Upper lobe of left lung (tissue), 4 donors: ENCODE measurements at regions not wholly inside any gene's neighbourhood (a gene's known extent, or its start where the extent isn't known, plus 50 kb on each side); places are given as distances from the start of the nearest gene placed in this dataset.

Experiments
- POLR2A ChIP-seq, 4 donors: fragments of 450-650 bp; IDR thresholded peaks; one replicate each; pipeline ENCODE4 v1.5.1; 2016 to 2017; ENCODE audit warnings: antibody characterized with exemption in 4 of 4, mild to moderate bottlenecking in 2 of 4
- POLR2AphosphoS5 ChIP-seq, 2 donors: sonication (generic); formaldehyde crosslinking; IDR thresholded peaks; one replicate each; pipeline ENCODE4 v1.5.1; 2017; ENCODE audit warnings: antibody characterized with exemption in 2 of 2
- TF ChIP-seq, protein P1 (sequence below), 6 experiments: fragments of 450-650 bp in 4 of 6; fragments of 200-600 bp in 2 of 6; sonication (generic) in 2 of 6; IDR thresholded peaks; one replicate each; pipeline ENCODE4 v1.5.1; 2016 to 2019; ENCODE audit warnings: antibody characterized with exemption in 6 of 6

DNA sequence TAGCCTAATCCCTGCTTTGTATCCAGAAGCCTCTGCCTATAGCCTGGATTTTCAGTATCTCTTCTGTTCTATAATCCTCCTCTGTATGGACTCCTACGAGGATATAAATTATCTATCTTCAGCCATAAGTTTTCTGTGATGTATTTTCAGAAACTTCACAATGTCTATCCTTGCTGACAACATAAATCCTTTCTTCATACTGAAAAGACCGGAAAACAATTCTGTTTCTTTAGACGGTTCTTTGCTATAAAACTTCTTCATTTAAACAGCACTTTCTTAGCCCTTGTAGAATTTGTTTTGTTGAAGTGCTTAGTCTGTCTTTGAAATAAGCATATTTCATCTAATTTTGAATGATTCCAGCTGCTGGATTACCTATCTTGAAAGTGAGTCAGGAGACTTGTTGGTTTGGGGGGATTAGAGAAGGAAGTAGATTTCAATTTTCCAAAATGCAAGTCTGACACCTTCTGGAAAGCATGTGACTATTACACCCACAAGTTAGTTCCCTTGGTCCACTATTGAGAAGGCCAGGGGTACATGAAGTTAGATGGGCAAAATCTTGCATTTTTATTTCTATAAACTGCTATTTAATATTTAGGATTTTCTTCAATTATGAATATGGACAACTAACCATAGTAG lies 96.3 kb upstream of the RANBP3L start:
- TF ChIP-seq POLR2AphosphoS5 (IDR thresholded peaks at IDR 0.05): no peak
- TF ChIP-seq, protein P1, sequence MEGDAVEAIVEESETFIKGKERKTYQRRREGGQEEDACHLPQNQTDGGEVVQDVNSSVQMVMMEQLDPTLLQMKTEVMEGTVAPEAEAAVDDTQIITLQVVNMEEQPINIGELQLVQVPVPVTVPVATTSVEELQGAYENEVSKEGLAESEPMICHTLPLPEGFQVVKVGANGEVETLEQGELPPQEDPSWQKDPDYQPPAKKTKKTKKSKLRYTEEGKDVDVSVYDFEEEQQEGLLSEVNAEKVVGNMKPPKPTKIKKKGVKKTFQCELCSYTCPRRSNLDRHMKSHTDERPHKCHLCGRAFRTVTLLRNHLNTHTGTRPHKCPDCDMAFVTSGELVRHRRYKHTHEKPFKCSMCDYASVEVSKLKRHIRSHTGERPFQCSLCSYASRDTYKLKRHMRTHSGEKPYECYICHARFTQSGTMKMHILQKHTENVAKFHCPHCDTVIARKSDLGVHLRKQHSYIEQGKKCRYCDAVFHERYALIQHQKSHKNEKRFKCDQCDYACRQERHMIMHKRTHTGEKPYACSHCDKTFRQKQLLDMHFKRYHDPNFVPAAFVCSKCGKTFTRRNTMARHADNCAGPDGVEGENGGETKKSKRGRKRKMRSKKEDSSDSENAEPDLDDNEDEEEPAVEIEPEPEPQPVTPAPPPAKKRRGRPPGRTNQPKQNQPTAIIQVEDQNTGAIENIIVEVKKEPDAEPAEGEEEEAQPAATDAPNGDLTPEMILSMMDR (IDR thresholded peaks at IDR 0.05): peak in 2 of 6 experiments; percentile 6 to 34
- no peak for TF ChIP-seq POLR2A (IDR thresholded peaks at IDR 0.05)
